ENCODE measurements at regions not wholly inside any gene's neighbourhood (a gene's known extent, or its start where the extent isn't known, plus 50 kb on each side); places are given as distances from the start of the nearest gene placed in this dataset.
"Not testable (repeated sequence)": the region's sequence is repeated elsewhere in the genome, so short reads cannot be mapped to it uniquely, and the experiment has no call there.

DNA sequence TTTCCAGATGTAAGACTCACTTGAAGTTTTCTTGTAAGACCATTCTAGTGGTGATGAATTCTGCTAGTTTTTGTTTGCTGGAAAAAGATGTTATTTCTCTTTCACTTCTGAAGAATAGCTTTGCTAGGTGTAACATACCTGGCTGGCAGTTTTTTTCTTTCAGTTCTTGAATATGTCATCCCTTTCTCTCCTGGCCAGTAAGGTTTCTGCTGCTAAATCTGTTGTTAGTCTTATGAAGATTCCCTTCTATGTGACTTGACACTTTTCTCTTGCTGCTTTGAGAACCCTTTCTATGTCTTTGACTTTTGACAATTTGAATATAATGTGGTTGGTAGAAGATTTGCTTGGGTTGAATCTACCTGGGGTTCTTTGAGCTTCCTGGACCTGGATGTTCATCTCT, 314.7 kb upstream of the NOX3 start:
- TF ChIP-seq ZNF274 (IDR thresholded peaks at IDR 0.05; ENCODE audit: low read depth, low read length) = no peak
- H3K4me3 ChIP-seq (ENCODE audit: low read length) = no peak overlapping the region

DNA sequence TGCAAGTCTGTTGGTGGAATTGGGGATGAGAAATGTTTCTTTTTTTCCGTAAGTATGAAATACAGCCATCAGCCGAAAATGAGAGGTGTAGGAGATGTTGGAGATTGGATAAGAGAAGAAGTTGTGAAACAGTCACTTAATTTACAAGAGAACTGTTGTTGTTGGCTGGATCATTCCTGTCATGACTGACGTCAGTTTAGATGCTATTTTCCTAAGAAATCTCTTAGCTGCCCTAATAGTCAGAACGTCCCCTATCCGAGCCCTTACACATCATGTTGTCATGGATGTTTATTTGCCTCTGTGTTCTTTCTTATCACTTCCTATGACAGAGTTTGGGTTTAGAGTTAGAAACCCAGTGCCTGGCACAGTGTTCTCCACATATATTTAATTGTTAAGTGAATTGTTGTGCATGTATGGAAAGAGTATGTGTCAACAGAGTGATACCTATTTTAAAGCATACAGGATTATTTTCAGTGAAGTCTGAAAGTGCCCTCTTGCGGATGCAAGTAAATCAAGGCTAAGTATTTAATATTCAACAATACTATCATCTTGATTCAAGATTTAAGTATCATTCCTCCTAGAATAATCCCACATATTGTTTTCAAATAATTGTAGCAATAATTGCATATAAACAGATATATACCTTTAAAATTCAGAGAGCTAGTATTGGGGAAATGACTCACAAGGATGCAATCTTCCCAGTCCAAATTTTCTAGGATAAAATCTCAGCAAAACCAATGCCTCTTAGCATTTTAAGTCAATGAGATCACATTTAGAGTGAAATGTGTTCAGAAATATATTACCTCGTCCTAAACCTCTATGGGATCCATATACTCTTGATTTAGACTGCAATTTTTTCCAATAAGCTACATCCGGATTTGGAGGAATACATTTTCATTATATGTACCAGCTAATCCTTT, 309.9 kb upstream of the NOX3 start:
- TF ChIP-seq ZNF274 (IDR thresholded peaks at IDR 0.05; ENCODE audit: low read depth, low read length) = no peak
- no peak overlapping the region for H3K4me3 ChIP-seq (ENCODE audit: low read length)

DNA sequence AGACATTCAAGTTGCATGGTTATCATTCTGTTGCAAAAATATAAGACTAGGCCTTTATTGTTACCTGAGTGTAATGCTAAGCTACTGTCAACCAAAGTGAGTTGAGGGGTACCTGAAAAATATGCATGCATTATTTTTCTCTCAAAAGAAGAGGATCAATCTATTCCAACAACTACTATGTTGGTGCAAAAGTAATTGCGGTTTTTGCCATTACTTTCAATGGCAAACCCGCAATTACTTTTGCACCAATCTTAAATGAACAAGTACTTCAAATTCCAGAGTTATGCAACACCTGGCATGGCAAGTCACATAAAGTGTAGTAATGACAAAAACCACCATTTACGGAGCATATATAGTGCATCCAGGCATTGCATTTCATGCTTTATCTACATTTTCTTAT, 307.0 kb upstream of the NOX3 start:
- TF ChIP-seq ZNF274 (IDR thresholded peaks at IDR 0.05; ENCODE audit: low read depth, low read length) = no peak

DNA sequence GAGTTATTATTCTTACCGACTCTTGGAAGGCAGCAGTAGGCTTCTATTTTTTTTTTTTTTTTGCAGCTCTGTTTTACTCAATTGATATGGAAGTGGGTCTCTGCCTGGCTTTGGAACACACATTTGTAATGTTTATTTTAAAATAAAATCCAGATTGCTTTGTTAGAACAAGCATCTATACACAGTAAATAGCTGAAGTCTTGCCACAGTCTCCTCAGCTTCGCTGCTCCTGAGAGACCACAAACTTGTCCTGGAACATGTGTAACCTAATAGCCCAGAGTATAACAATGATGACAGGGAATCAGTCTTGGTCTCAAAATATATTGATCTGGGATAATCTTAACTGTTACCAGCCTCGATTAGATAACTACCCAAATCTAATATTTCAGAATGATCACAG, 299.8 kb upstream of the NOX3 start:
- TF ChIP-seq ZNF274 (IDR thresholded peaks at IDR 0.05; ENCODE audit: low read depth, low read length) = no peak
- no peak overlapping the region for H3K4me3 ChIP-seq (ENCODE audit: low read length)

More for the DNA sequence above, 307.0 kb upstream of the NOX3 start:
- H3K4me3 ChIP-seq (ENCODE audit: low read length) = no peak overlapping the region

DNA sequence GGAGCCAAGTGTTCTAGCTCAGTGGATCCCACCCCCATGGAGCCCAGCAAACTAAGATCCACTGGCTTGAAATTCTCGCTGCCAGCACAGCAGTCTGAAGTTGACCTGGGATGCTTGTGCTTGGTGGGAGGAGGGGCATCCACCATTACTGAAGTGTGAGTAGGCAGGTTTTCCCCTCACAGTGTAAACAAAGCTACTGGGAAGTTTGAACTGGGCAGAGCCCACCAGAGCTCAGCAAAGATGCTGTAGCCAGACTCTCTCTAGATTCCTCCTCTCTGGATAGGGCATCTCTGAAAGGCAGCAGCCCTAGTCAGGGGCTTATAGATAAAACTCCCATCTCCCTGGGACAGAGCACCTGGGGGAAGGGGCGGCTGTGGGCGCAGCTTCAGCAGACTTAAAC, 293.1 kb upstream of the NOX3 start:
- H3K4me3 ChIP-seq (ENCODE audit: low read length) = not testable (repeated sequence)

DNA sequence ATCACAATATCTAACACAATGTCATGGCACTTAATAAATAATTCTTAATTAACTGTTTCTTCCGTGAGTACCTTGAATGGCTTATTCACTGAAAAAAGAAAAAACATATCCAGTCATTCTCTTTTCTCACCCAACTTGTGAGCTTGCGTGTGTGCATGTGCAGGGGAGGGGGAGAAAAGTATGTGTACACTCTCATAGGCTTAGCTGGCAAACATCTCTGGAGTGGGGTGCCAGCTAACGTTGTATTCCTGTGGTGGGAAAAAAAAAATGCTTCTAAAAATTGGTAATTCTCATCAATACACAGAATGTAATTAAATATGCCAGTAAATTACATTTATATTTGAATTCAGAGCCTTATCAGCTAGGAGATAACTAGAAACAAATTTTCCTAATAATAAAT, 291.9 kb upstream of the NOX3 start:
- no peak for TF ChIP-seq ZNF274 (IDR thresholded peaks at IDR 0.05; ENCODE audit: low read depth, low read length)
- no peak overlapping the region for H3K4me3 ChIP-seq (ENCODE audit: low read length)

DNA sequence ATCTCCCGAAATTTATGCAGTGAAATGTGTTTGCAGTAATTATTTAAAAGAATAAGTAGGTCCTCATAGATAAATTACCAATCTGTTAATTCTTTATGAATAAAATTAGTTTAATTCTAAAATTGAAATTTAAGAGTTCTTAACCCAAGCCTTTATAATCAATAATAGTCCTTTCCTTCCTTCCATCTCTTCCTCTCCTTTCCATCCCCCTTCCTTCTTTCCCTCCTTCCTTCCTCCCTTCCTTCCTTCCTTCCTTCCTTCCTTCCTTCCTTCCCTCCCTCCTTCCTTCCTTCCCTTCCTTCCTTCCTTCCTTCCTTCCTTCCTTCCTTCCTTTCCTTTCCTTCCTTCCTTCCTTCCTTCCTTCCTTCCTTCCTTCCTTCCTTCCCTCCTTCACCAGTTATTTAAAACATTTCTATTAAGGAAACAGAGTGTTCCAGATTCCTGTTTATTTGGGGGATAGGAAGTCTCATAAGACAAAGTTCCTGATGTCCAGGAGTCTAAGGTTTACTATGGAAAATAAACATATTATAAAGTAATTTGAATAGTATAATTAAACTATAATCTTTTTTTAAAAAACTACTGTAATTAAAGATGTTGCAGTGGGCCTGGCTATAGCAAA, 285.3 kb upstream of the NOX3 start:
- H3K4me3 ChIP-seq (ENCODE audit: low read length) = no peak overlapping the region
- no peak for TF ChIP-seq ZNF274 (IDR thresholded peaks at IDR 0.05; ENCODE audit: low read depth, low read length)

DNA sequence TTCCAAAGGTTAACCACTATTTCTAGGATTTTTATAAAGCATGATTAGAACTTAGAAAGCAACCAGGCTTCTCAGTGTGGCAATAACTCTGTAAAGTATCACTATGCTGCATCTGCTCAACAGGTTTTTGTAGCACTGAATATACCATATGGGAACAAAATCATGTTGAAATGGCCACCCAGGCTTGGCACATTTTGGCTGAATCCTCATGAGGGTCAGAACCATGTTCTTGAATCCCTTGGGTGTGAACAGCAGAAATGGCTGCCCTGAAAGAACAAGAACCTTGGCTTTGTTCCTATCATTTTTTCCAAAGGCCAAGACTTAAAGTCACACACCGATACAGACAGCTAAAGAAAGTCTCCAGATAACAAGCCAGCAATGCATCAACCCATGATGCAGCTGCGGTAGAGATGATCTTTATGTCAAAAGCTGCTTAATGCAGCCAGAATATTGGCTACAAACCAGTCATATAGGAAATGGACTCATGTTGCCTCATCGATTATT, 283.0 kb upstream of the NOX3 start:
- no peak for TF ChIP-seq ZNF274 (IDR thresholded peaks at IDR 0.05; ENCODE audit: low read depth, low read length)

DNA sequence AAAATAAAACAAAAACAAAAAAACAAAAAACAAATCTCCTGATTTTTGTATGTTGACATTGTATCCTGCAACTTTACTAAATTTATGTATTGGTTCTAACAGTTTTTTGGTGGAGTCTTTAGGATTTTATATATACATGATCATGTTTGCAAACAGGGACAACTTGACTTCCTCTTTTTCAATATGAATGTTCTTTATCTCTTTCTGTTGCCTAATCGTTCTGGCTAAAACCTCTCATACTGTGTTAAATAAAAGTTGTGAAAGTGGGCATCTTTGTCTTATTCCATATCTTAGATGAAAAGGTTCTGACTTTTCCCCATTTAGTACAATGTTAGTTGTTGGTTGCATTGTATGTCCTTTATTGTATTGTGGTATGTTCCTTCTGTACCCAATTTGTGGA, 261.7 kb upstream of the NOX3 start:
- no peak overlapping the region for H3K4me3 ChIP-seq (ENCODE audit: low read length)
- TF ChIP-seq ZNF274 (IDR thresholded peaks at IDR 0.05; ENCODE audit: low read depth, low read length) = no peak

More for the DNA sequence above, 283.0 kb upstream of the NOX3 start:
- no peak overlapping the region for H3K4me3 ChIP-seq (ENCODE audit: low read length)

DNA sequence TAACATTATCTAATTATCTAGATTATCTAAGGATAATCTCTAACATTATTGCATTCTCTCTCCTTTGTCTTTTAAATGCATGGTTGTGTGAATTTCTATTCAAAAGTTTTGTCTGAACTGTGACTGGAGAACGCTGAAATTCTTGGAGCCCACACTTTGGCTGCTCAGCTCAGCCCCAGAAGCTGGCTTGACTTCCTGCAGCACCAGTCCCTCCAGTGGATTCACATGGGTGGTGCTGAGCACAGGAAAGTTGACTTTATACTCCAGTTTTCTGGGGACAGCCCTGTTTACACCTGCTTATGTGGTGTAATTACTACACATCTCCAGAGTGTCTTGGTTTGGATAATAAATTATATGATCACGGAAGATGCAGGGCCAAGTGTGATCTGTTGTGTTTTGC, 255.1 kb upstream of the NOX3 start:
- no peak overlapping the region for H3K4me3 ChIP-seq (ENCODE audit: low read length)
- no peak for TF ChIP-seq ZNF274 (IDR thresholded peaks at IDR 0.05; ENCODE audit: low read depth, low read length)

DNA sequence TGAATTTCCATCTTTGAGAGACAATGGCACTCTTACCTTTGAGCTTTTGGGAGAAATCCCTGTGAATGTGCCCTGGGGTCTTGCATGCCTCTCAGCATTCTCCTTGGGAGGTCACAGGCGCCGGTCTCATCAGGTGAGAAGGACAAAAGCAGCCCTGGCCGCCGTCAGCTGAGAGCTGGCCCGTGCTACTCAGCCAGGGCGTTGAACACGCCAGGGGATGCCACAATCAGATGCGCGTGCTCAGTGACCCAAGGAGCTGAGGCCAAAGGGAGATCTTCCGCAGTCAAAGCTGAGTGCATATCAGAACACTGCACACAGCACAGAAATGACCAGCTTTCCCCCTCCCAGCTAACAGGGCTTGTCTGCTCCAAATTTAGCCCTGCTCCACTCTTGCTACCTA, 253.6 kb upstream of the NOX3 start:
- no peak for TF ChIP-seq ZNF274 (IDR thresholded peaks at IDR 0.05; ENCODE audit: low read depth, low read length)
- no peak overlapping the region for H3K4me3 ChIP-seq (ENCODE audit: low read length)

DNA sequence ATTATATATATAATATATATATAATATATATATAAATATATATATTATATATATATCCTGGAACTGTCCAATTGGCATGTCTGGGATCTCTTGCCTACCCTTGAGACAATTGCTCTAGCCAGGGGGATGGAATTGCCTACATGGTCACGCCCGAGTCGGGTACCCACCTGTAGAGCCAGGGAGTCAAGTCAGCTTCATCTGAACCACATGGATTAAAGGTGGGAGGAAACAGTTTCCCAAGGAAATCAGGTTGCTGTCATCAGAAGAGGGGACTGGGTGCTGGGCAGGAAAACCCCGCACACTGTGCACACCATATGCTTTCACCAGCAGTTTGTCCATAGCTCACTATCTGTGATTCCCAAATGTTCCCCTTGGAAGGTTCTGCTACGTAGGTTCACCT, 252.5 kb upstream of the NOX3 start:
- H3K4me3 ChIP-seq (ENCODE audit: low read length) = no peak overlapping the region
- TF ChIP-seq ZNF274 (IDR thresholded peaks at IDR 0.05; ENCODE audit: low read depth, low read length) = no peak

DNA sequence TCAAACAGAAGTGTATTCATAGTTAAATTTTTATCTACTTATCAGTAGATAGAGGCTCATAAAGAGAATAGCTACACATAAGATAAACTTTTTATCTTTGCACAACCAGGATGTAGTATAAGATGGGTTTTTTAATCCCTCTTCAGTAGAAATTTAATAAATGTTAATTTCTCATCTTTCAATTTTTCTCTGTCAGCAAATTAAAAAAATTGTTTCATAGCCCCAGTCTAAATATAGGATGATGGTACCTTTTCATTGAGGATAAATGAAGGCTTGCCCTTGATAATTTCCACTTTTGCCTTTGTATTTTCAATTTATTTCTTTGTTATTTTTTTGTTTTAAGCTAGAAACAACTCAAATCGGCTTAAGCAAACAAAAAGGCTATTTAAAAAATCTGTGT, 251.2 kb upstream of the NOX3 start:
- no peak for TF ChIP-seq ZNF274 (IDR thresholded peaks at IDR 0.05; ENCODE audit: low read depth, low read length)
- no peak overlapping the region for H3K4me3 ChIP-seq (ENCODE audit: low read length)

DNA sequence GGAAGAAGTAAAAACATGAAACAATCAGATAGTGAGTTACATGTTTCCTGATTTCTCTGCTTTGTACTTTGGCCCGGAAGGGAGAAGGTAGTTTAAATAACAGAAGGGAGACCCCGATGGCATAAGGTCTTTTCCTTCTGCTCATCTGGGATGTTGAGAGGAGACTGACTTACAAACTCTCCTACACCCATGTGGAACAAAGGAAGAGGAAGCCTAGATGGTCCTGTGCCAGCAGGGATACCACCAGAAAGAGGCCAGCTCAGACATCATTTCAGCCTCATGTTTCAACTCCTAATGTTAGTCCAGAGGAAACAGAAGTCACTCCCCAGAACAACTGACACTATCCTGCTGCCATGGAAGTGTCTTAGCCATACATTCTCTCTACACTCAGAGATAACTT, 250.7 kb upstream of the NOX3 start:
- TF ChIP-seq ZNF274 (IDR thresholded peaks at IDR 0.05; ENCODE audit: low read depth, low read length) = no peak
- H3K4me3 ChIP-seq (ENCODE audit: low read length) = no peak overlapping the region

DNA sequence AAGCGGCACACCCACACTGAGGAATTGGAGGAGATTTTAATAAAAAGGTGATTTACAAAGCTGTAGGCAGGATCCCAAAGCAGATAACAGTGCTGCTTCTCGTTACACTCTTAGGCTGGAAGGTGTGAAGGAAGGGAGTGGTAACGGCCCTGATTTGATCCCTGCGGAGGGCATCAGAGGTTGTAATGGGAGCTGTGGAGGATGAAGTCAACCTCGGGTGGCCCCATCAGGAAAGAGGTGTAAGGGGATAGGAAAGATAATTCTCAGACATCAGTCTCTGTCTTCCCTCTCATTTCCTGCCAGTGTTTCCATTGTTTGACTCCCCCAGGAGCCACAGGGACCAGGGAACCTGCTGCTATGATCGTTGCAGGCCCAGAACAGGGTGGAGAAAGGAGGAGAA, 245.7 kb upstream of the NOX3 start:
- TF ChIP-seq ZNF274 (IDR thresholded peaks at IDR 0.05; ENCODE audit: low read depth, low read length) = no peak
- H3K4me3 ChIP-seq (ENCODE audit: low read length) = no peak overlapping the region
